SK-N-SH (cell line): ENCODE measurements at regions not wholly inside any gene's neighbourhood (a gene's known extent, or its start where the extent isn't known, plus 50 kb on each side); places are given as distances from the start of the nearest gene placed in this dataset.
A peak's percentile ranks its signal among the peaks of the same experiment; 100 is the strongest.

Experiments used
- CTCF ChIA-PET: fragments of 300-600, 350-600 bp; formaldehyde crosslinking; extraction: SDS; loops from one replicate; lab custom pipeline; 2021; lab: Yijun Ruan, JAX
- POLR2A ChIA-PET: fragments of 350-600 bp; sonication (Branson Sonifier 250); formaldehyde crosslinking; extraction: SDS; loops from one replicate; lab custom pipeline; 2020; ENCODE audit warnings: antibody characterized with exemption, inconsistent platforms; lab: Yijun Ruan, JAX
- DNase-seq: peaks from one replicate; pipeline ENCODE4 v3.0.0; 2012
- H2AFZ ChIP-seq: fragments of 200-600 bp; sonication (generic); 2 replicates; pipeline ENCODE4 v1.8.1; 2016; ENCODE audit warnings: antibody characterized with exemption, mild to moderate bottlenecking, low read depth
- H3F3A ChIP-seq: fragments of 200-600 bp; sonication (generic); replicated peaks from 2 replicates; pipeline ENCODE3; 2016; ENCODE audit warnings: antibody characterized with exemption, mild to moderate bottlenecking; ENCODE audit not compliant: insufficient read depth
- H3K27ac ChIP-seq, 2 experiments: fragments of 200-500 bp in 1 of 2; fragments of 200-600 bp in 1 of 2; sonication (Bioruptor generic) in 1 of 2; sonication (generic), shearing (Covaris generic) in 1 of 2; 2 replicates each; pipeline versions ENCODE4 v1.5.1 to v1.6.1; 2014 to 2016; ENCODE audit warnings: low read depth in 2 of 2, inconsistent platforms in 1 of 2, low read length in 1 of 2, mild to moderate bottlenecking in 1 of 2, mixed read lengths in 1 of 2
- H3K27me3 ChIP-seq: fragments of 200-600 bp; sonication (generic), shearing (Covaris generic); 2 replicates; pipeline ENCODE4 v1.6.1; 2016; ENCODE audit warnings: mixed run types; ENCODE audit not compliant: insufficient read depth
- H3K36me3 ChIP-seq, 2 experiments: fragments of 200-500 bp in 1 of 2; fragments of 200-600 bp in 1 of 2; sonication (Bioruptor generic) in 1 of 2; sonication (generic) in 1 of 2; replicated peaks in 1 of 2; 2 replicates each; pipeline versions ENCODE3 to v1.5.1; 2014 to 2016; ENCODE audit warnings: low read length in 1 of 2, mild to moderate bottlenecking in 1 of 2; ENCODE audit not compliant: insufficient read depth in 2 of 2, control insufficient read depth in 1 of 2
- H3K4me1 ChIP-seq, 2 experiments: fragments of 200-500 bp in 1 of 2; fragments of 200-600 bp in 1 of 2; sonication (Bioruptor generic) in 1 of 2; sonication (generic), shearing (Covaris generic) in 1 of 2; 2 replicates each; pipeline versions ENCODE4 v1.5.1 to v1.6.1; 2014 to 2016; ENCODE audit warnings: low read depth in 1 of 2, low read length in 1 of 2, mixed run types in 1 of 2; ENCODE audit not compliant: insufficient read depth in 2 of 2, control insufficient read depth in 1 of 2
- H3K4me2 ChIP-seq: fragments of 200-600 bp; sonication (generic), shearing (Covaris generic); 2 replicates; pipeline ENCODE4 v1.6.1; 2017; ENCODE audit warnings: mixed run types
- H3K4me3 ChIP-seq, 2 experiments: fragments of 200-500 bp in 1 of 2; fragments of 200-600 bp in 1 of 2; sonication (Bioruptor generic) in 1 of 2; sonication (generic), shearing (Covaris generic) in 1 of 2; 2 replicates each; pipeline versions ENCODE4 v1.5.1 to v1.8.1; 2014 to 2016; ENCODE audit warnings: low read depth in 2 of 2, inconsistent platforms in 1 of 2, low read length in 1 of 2, mild to moderate bottlenecking in 1 of 2, mixed read lengths in 1 of 2, moderate library complexity in 1 of 2
- H3K79me2 ChIP-seq: fragments of 200-600 bp; sonication (generic); 2 replicates; pipeline ENCODE4 v1.8.1; 2017; ENCODE audit warnings: mild to moderate bottlenecking; ENCODE audit not compliant: insufficient read depth
- H3K9ac ChIP-seq: fragments of 200-600 bp; sonication (generic); 2 replicates; pipeline ENCODE4 v1.6.1; 2017; ENCODE audit warnings: mixed run types
- H3K9me2 ChIP-seq: fragments of 200-600 bp; sonication (generic); 2 replicates; pipeline ENCODE4 v1.6.1; 2017; ENCODE audit warnings: mixed run types
- H3K9me3 ChIP-seq: fragments of 200-600 bp; sonication (generic); 2 replicates; pipeline ENCODE4 v1.6.1; 2017; ENCODE audit warnings: mixed run types, mild to moderate bottlenecking, moderate library complexity
- H4K20me1 ChIP-seq: fragments of 200-600 bp; sonication (generic); 2 replicates; pipeline ENCODE4 v1.6.1; 2017; ENCODE audit warnings: mild to moderate bottlenecking, mixed run types; ENCODE audit not compliant: insufficient read depth
- CHD2 ChIP-seq: fragments of 150-350 bp; IDR thresholded peaks from 2 replicates; pipeline ENCODE4 v1.6.1; 2018; ENCODE audit warnings: low read length; ENCODE audit not compliant: partially characterized antibody
- CTCF ChIP-seq: fragments of 200-600 bp; sonication (generic); IDR thresholded peaks from 2 replicates; pipeline ENCODE4 v1.6.1; 2017; ENCODE audit warnings: antibody characterized with exemption, mild to moderate bottlenecking, moderate library complexity
- EP300 ChIP-seq, 2 experiments: IDR thresholded peaks; 2 replicates each; pipeline versions ENCODE4 v1.4.0 to v1.6.1; 2012; ENCODE audit warnings: borderline replicate concordance in 1 of 2, low read depth in 1 of 2, low read length in 1 of 2
- FOSL2 ChIP-seq: IDR thresholded peaks from 2 replicates; pipeline ENCODE4 v1.4.0; 2012; ENCODE audit warnings: low read depth, mild to moderate bottlenecking, moderate library complexity, borderline replicate concordance
- FOXJ3 ChIP-seq: sonication (generic); formaldehyde crosslinking; IDR thresholded peaks from 2 replicates; pipeline ENCODE4 v1.5.1; 2020; ENCODE audit warnings: mild to moderate bottlenecking, missing genetic modification reagents
- GATA2 ChIP-seq: sonication (generic); formaldehyde crosslinking; IDR thresholded peaks from 2 replicates; pipeline ENCODE4 v1.5.0; 2020; ENCODE audit warnings: mild to moderate bottlenecking, missing genetic modification reagents
- IRF3 ChIP-seq: fragments of 150-350 bp; IDR thresholded peaks from 2 replicates; pipeline ENCODE4 v1.6.1; 2016; ENCODE audit warnings: mild to moderate bottlenecking, low read depth, low read length
- MEF2A ChIP-seq: IDR thresholded peaks from 2 replicates; pipeline ENCODE4 v1.4.0; 2012; ENCODE audit warnings: low read depth, borderline replicate concordance
- NRF1 ChIP-seq: IDR thresholded peaks from 2 replicates; pipeline ENCODE4 v1.6.1; 2012; ENCODE audit warnings: low read depth, mild to moderate bottlenecking, low read length
- RCOR1 ChIP-seq: fragments of 150-350 bp; IDR thresholded peaks from 2 replicates; pipeline ENCODE4 v1.6.1; 2017; ENCODE audit warnings: antibody characterized with exemption, low read length
- USF1 ChIP-seq: IDR thresholded peaks from 2 replicates; pipeline ENCODE4 v1.4.0; 2012; ENCODE audit warnings: low read depth, borderline replicate concordance
- USF2 ChIP-seq: fragments of 150-350 bp; IDR thresholded peaks from 2 replicates; pipeline ENCODE4 v1.6.1; 2017; ENCODE audit warnings: antibody characterized with exemption, low read length, low read depth, borderline replicate concordance
- ZBTB33 ChIP-seq: IDR thresholded peaks from 2 replicates; pipeline ENCODE4 v1.4.0; 2012; ENCODE audit warnings: low read depth, borderline replicate concordance
- WGBS: methylation state at CpG from one replicate; pipeline ENCODE4 v1.1.6; 2017; ENCODE audit warnings: low lambda C conversion rate; 5-methylcytosine and 5-hydroxymethylcytosine counted together

- Histone ChIP-seq H3K9me2 (no peaks in the 10 kb centered on the region), H3K27ac (peak overlapping the region in 1 of 2 experiments; percentile 78; a peak in 2 of 4 replicates), H3F3A (peaks cover 2% of the 10 kb centered on the region), H3K36me3 (no peaks in the 10 kb centered on the region), H2AFZ (no peak overlapping the region), H3K4me3 (no peak overlapping the region), H3K9ac (no peak overlapping the region), H3K79me2 (no peaks in the 10 kb centered on the region), H3K27me3 (no peaks in the 10 kb centered on the region), H4K20me1 (no peaks in the 10 kb centered on the region), H3K4me1 (peaks cover 2 to 27% of the 10 kb centered on the region in 2 experiments), H3K4me2 (no peak overlapping the region), H3K9me3 (no peaks in the 10 kb centered on the region)
- TF ChIP-seq EP300 (IDR thresholded peaks at IDR 0.05; ENCODE audit: borderline replicate concordance in 1 of 2, low read depth in 1 of 2, low read length in 1 of 2) (peak in 1 of 2 experiments; percentile 79; a peak in 1 of 4 replicates), IRF3 (no peak), NRF1 (no peak), FOXJ3 (CRISPR knock-in tag) (peak; percentile 6; the same call in 1 of the 2 replicates), CHD2 (peak; percentile 45), RCOR1 (peak; percentile 60; the same call in 1 of the 2 replicates), GATA2 (CRISPR knock-in tag) (peak; percentile 81)
- WGBS = 47% methylated on average over 3 of the region's 3 CpGs
- peak; percentile 19 for DNase-seq
- ChIA-PET POLR2A (no interaction called here), CTCF (no interaction called here)
Measured at GRCh38 chr1:208933984-208934525, 649.5 kb upstream of the CAMK1G start.

GRCh38 chr1:208934933-208935332 is 648.6 kb upstream of the CAMK1G start:
- Histone ChIP-seq H3K4me2 (no peak overlapping the region), H3K4me3 (no peak overlapping the region), H3K27me3 (no peaks in the 10 kb centered on the region), H2AFZ (no peak overlapping the region), H3K36me3 (no peaks in the 10 kb centered on the region), H3K4me1 (peaks cover 0 to 33% of the 10 kb centered on the region in 2 experiments; a peak in 2 of 4 replicates), H3K9me2 (no peaks in the 10 kb centered on the region), H3K9me3 (no peaks in the 10 kb centered on the region), H3K27ac (peak overlapping the region in 1 of 2 experiments; percentile 78; a peak in 2 of 4 replicates), H4K20me1 (no peaks in the 10 kb centered on the region), H3K79me2 (no peaks in the 10 kb centered on the region)
- ChIA-PET CTCF (no interaction called here), POLR2A (no interaction called here)
- WGBS = 91% methylated on average over 6 of the region's 6 CpGs
- no peak for DNase-seq
- no peak for TF ChIP-seq USF2
- TF ChIP-seq USF1 = no peak
- TF ChIP-seq EP300 (IDR thresholded peaks at IDR 0.05; ENCODE audit: borderline replicate concordance in 1 of 2, low read depth in 1 of 2, low read length in 1 of 2) = no peak
- TF ChIP-seq CTCF = no peak
- TF ChIP-seq MEF2A = no peak
- TF ChIP-seq ZBTB33 = no peak
- no peak for TF ChIP-seq RCOR1
- no peak for TF ChIP-seq FOSL2
- TF ChIP-seq, all 33 proteins: peak for 0
- H3K9ac ChIP-seq = no peak overlapping the region
- no peaks in the 10 kb centered on the region for H3F3A ChIP-seq
